ENCODE measurements at regions not wholly inside any gene's neighbourhood (a gene's known extent, or its start where the extent isn't known, plus 50 kb on each side); places are given as distances from the start of the nearest gene placed in this dataset.

DNA sequence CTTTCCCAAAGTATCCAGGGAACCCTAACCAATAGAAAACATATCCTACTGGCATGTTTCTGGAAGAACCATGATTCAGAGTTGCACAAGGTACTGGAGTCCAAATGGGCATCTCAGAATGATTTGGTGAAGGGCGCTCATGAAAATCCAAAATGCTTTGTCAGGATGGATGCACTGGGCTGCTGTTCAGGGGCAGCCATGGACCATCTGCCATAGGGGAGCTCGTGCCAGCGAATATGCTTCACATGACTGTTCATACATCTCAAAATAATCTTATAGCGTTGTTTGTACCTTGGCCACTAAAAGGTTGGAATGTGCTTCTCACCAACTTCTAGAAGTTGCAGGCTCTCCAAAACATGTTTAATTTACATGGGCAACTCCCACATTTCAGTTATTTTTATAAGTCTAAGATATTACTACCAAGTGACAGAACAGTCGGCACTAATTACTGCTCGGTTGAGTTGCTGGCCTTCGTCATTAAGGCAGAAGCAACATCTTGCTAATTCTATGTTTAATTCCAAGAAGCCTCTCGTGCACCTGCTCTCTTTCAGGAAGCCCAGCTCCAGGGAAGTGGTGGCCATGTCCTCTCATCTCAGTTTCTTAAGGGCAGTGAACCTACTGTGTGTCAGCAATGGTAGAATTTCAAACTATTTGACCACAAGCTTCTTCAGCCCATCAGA is 1497.7 kb downstream of the TBC1D22A start:
- WGBS, 2 donors: 86 to 89% methylated on average over 8 of the region's 8 CpGs
- Histone ChIP-seq H3K27me3 (peaks cover 0 to 43% (median 0%) of the 10 kb centered on the region in 4 donors), H3K27ac (no peak overlapping the region), H3K4me1 (no peaks in the 10 kb centered on the region), H3K4me3 (no peak overlapping the region), H3K9me3 (no peaks in the 10 kb centered on the region), H3K36me3 (no peaks in the 10 kb centered on the region)
- intact Hi-C loops (cut with DNase I): loop anchor here (10.0 kb wide), 1 partner anchor 385 kb away; no protein-coding TSS in a partner anchor
- DNase-seq: no peak
- TF ChIP-seq, protein P1, sequence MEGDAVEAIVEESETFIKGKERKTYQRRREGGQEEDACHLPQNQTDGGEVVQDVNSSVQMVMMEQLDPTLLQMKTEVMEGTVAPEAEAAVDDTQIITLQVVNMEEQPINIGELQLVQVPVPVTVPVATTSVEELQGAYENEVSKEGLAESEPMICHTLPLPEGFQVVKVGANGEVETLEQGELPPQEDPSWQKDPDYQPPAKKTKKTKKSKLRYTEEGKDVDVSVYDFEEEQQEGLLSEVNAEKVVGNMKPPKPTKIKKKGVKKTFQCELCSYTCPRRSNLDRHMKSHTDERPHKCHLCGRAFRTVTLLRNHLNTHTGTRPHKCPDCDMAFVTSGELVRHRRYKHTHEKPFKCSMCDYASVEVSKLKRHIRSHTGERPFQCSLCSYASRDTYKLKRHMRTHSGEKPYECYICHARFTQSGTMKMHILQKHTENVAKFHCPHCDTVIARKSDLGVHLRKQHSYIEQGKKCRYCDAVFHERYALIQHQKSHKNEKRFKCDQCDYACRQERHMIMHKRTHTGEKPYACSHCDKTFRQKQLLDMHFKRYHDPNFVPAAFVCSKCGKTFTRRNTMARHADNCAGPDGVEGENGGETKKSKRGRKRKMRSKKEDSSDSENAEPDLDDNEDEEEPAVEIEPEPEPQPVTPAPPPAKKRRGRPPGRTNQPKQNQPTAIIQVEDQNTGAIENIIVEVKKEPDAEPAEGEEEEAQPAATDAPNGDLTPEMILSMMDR (IDR thresholded peaks at IDR 0.05): no peak
- TF ChIP-seq POLR2A (IDR thresholded peaks at IDR 0.05): no peak

DNA sequence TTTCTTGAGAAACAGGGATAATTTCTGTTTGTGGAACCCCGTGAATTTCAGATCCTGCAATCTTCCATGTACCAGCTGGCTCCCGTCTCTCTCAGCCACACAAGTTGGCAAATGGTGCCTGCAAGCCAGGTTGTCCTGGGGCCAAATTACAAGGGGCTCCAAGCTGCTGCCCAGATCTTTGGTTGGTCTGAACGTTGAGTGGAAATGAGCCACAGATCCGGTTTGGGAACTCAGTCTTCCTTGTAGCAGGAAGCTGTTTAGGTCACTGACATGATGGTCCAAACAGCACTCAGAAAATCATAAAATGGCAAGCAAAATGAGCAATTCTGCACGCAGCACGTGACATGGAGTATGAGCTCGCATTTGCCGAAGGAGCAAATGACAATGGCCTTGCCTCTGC is 1496.4 kb downstream of the TBC1D22A start:
- TF ChIP-seq, protein P1 (IDR thresholded peaks at IDR 0.05): no peak
- TF ChIP-seq POLR2A (IDR thresholded peaks at IDR 0.05): no peak
- DNase-seq: no peak
- Histone ChIP-seq H3K27ac (no peak overlapping the region), H3K36me3 (no peaks in the 10 kb centered on the region), H3K9me3 (no peaks in the 10 kb centered on the region), H3K27me3 (peaks cover 0 to 52% (median 0%) of the 10 kb centered on the region in 4 donors), H3K4me1 (no peaks in the 10 kb centered on the region), H3K4me3 (no peak overlapping the region)
- WGBS, 2 donors: 50 to 90% methylated on average over 1 to 6 of the region's 8 CpGs
- intact Hi-C loops (cut with DNase I): no loop called here

DNA sequence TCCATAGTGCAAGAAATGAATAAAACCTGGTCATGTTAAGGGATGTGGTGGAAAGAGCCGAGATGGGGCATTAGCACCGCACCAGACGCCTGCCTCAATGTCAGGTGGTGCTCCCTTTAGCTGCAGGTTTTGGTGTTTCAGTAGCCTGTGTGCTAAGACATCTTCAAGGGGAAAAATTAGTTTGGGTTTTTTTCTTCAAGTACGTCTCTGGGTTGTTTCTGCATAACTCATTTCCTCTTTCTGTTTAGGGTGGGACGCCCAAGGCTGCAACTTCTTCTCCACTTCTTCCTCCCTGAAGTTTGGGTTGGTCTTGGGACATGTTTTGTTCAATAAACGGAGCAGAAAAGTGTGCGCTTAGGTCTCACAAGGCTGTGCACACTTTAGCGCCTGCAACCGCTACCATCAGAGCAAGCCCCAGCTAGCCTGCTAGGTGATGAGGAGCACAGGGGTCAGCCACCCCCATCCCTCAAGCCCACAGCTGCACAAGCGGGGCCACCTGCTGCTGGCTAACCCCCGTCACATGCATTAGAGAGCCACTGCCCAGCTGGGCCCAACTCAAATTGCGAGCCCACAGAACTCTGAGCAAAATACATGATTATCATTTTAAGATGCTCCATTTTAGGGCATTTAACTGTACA is 1495.7 kb downstream of the TBC1D22A start:
- DNase-seq: no peak
- Histone ChIP-seq H3K4me1 (no peaks in the 10 kb centered on the region), H3K4me3 (no peak overlapping the region), H3K9me3 (no peaks in the 10 kb centered on the region), H3K36me3 (no peaks in the 10 kb centered on the region), H3K27ac (no peak overlapping the region), H3K27me3 (peaks cover 0 to 58% (median 0%) of the 10 kb centered on the region in 4 donors)
- WGBS, 2 donors: 65% methylated on average over 10 of the region's 12 CpGs
- intact Hi-C loops (cut with DNase I): no loop called here
- TF ChIP-seq POLR2A (IDR thresholded peaks at IDR 0.05): no peak
- TF ChIP-seq, protein P1 (IDR thresholded peaks at IDR 0.05): no peak

DNA sequence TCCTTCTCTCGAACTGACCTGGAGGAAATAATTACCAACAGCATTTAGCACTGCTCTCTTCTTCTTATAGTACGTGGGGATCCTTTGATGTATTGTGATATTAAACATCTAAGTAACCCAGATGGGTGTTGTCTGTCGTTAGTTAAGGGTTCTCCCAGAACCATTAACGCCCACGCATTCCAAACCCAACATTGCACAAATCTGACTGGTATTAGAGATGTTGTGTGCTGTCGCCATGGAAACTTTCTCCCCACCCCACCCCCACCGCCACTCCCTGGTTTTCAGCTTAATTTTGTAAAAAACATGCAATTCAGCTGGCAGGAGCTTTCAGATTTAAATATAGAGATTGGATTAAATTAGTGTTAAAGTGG is 1495.2 kb downstream of the TBC1D22A start:
- H3K4me1 ChIP-seq: no peaks in the 10 kb centered on the region
- intact Hi-C loops (cut with DNase I): no loop called here
- H3K27me3 ChIP-seq: peaks cover 0 to 56% (median 0%) of the 10 kb centered on the region in 4 donors
- TF ChIP-seq POLR2A (IDR thresholded peaks at IDR 0.05): no peak
- TF ChIP-seq, protein P1 (IDR thresholded peaks at IDR 0.05): no peak
- no peak for DNase-seq
- WGBS, 2 donors: 26 to 27% methylated on average over 7 of the region's 7 CpGs
- H3K36me3 ChIP-seq: no peaks in the 10 kb centered on the region
- H3K9me3 ChIP-seq: no peaks in the 10 kb centered on the region
- no peak overlapping the region for H3K27ac ChIP-seq
- H3K4me3 ChIP-seq: no peak overlapping the region

Data from esophagus squamous epithelium (tissue), 5 donors.